Ovary (tissue), 3 donors: ENCODE measurements at regions not wholly inside any gene's neighbourhood (a gene's known extent, or its start where the extent isn't known, plus 50 kb on each side); places are given as distances from the start of the nearest gene placed in this dataset.

Source experiments
- EP300 ChIP-seq: sonication (generic); formaldehyde crosslinking; IDR thresholded peaks from one replicate; pipeline ENCODE4 v1.6.1; 2017; ENCODE audit warnings: antibody characterized with exemption
- POLR2A ChIP-seq: fragments of 450-650 bp; IDR thresholded peaks from one replicate; pipeline ENCODE4 v1.6.1; 2017; ENCODE audit warnings: antibody characterized with exemption, mild to moderate bottlenecking, moderate library complexity
- TF ChIP-seq, protein P1 (sequence below), 3 donors: fragments of 450-650 bp in 2 of 3; fragments of 200-600 bp in 1 of 3; IDR thresholded peaks; one replicate each; pipeline versions ENCODE4 v1.5.1 to v1.8.0; 2016 to 2022; ENCODE audit warnings: antibody characterized with exemption in 3 of 3, mild to moderate bottlenecking in 1 of 3
- donor health status: DM: no; HTN: no; CAD: no.

DNA sequence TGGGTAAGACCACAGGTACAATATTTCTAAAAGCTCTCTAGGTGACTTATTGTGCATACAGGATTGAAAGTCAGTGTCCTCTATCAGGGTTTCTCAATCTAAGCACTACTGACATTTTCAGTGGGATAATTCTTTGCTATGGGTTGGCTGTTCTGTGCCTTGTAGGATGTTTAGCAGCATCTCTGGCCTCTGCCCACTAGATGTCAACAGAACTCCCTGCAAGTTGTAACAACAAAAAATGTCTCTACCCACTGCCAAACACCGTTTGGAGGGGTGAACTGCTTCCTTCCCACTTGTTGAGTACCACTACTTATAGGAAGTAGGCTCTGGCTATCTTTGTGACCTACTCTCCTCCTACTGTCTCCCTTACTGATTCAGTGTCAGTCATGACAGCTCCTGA, 90.1 kb upstream of the ZRANB2 start:
- TF ChIP-seq, protein P1, sequence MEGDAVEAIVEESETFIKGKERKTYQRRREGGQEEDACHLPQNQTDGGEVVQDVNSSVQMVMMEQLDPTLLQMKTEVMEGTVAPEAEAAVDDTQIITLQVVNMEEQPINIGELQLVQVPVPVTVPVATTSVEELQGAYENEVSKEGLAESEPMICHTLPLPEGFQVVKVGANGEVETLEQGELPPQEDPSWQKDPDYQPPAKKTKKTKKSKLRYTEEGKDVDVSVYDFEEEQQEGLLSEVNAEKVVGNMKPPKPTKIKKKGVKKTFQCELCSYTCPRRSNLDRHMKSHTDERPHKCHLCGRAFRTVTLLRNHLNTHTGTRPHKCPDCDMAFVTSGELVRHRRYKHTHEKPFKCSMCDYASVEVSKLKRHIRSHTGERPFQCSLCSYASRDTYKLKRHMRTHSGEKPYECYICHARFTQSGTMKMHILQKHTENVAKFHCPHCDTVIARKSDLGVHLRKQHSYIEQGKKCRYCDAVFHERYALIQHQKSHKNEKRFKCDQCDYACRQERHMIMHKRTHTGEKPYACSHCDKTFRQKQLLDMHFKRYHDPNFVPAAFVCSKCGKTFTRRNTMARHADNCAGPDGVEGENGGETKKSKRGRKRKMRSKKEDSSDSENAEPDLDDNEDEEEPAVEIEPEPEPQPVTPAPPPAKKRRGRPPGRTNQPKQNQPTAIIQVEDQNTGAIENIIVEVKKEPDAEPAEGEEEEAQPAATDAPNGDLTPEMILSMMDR (IDR thresholded peaks at IDR 0.05): no peak
- TF ChIP-seq POLR2A (no peak), EP300 (no peak)
